ENCODE measurements at regions not wholly inside any gene's neighbourhood (a gene's known extent, or its start where the extent isn't known, plus 50 kb on each side); places are given as distances from the start of the nearest gene placed in this dataset.

- no peak for TF ChIP-seq POLR2A (IDR thresholded peaks at IDR 0.05)
- TF ChIP-seq CTCF (IDR thresholded peaks at IDR 0.05) = no peak
These were observed 376.6 kb upstream of the ONECUT1 start for GRCh38 chr15:53166684-53167201.
